ENCODE measurements at regions not wholly inside any gene's neighbourhood (a gene's known extent, or its start where the extent isn't known, plus 50 kb on each side); places are given as distances from the start of the nearest gene placed in this dataset.

GRCh38 chr18:11533513-11533890, 75.9 kb upstream of the SLC35G4 start:
- H3K4me3 ChIP-seq (ENCODE audit: low read depth, low read length), result no peak overlapping the region
- DNase-seq (ENCODE audit: low read depth), result no peak
- TF ChIP-seq CTCF (IDR thresholded peaks at IDR 0.05; ENCODE audit: insufficient read depth, low read depth, low read length, missing control alignments), result no peak

GRCh38 chr18:11532758-11533512, 76.5 kb upstream of the SLC35G4 start:
- TF ChIP-seq CTCF (IDR thresholded peaks at IDR 0.05; ENCODE audit: insufficient read depth, low read depth, low read length, missing control alignments), result no peak
- DNase-seq (ENCODE audit: low read depth), result no peak
- H3K4me3 ChIP-seq (ENCODE audit: low read depth, low read length), result no peak overlapping the region

- TF ChIP-seq CTCF (IDR thresholded peaks at IDR 0.05; ENCODE audit: insufficient read depth, low read depth, low read length, missing control alignments), result no peak
- DNase-seq (ENCODE audit: low read depth), result no peak
- no peak overlapping the region for H3K4me3 ChIP-seq (ENCODE audit: low read depth, low read length)
Observed at GRCh38 chr18:11529081-11529480, 80.3 kb upstream of the SLC35G4 start.

GRCh38 chr18:11526675-11527074, 82.7 kb upstream of the SLC35G4 start:
- DNase-seq (ENCODE audit: low read depth), result no peak
- no peak overlapping the region for H3K4me3 ChIP-seq (ENCODE audit: low read depth, low read length)
- TF ChIP-seq CTCF (IDR thresholded peaks at IDR 0.05; ENCODE audit: insufficient read depth, low read depth, low read length, missing control alignments), result no peak

- no peak overlapping the region for H3K4me3 ChIP-seq (ENCODE audit: low read depth, low read length)
- TF ChIP-seq CTCF (IDR thresholded peaks at IDR 0.05; ENCODE audit: insufficient read depth, low read depth, low read length, missing control alignments), result no peak
- DNase-seq (ENCODE audit: low read depth), result no peak
Observed at GRCh38 chr18:11523804-11524203, 85.6 kb upstream of the SLC35G4 start.

- TF ChIP-seq CTCF (IDR thresholded peaks at IDR 0.05; ENCODE audit: insufficient read depth, low read depth, low read length, missing control alignments), result no peak
- no peak for DNase-seq (ENCODE audit: low read depth)
- H3K4me3 ChIP-seq (ENCODE audit: low read depth, low read length), result no peak overlapping the region
Observed at GRCh38 chr18:11522992-11523391, 86.4 kb upstream of the SLC35G4 start.

- DNase-seq (ENCODE audit: low read depth), result no peak
- TF ChIP-seq CTCF (IDR thresholded peaks at IDR 0.05; ENCODE audit: insufficient read depth, low read depth, low read length, missing control alignments), result no peak
- H3K4me3 ChIP-seq (ENCODE audit: low read depth, low read length), result no peak overlapping the region
Observed at GRCh38 chr18:11521853-11522252, 87.5 kb upstream of the SLC35G4 start.
